H9 (cell line): ENCODE measurements at regions not wholly inside any gene's neighbourhood (a gene's known extent, or its start where the extent isn't known, plus 50 kb on each side); places are given as distances from the start of the nearest gene placed in this dataset.

ENCODE experiments used
- DNase-seq: peaks from one replicate; pipeline ENCODE4 v3.0.0-alpha.2; 2017
- H2AFZ ChIP-seq: one replicate; pipeline ENCODE4 v1.6.1; 2013; ENCODE audit warnings: mild to moderate bottlenecking, low read length, control low read depth, moderate library complexity
- H2AK5ac ChIP-seq: 2 replicates; pipeline ENCODE4 v1.6.1; 2013; ENCODE audit warnings: low read length, control low read depth, mixed read lengths; ENCODE audit not compliant: insufficient read length
- H2BK120ac ChIP-seq: one replicate; pipeline ENCODE4 v1.6.1; 2013; ENCODE audit warnings: low read depth, mild to moderate bottlenecking, low read length, control low read depth, inconsistent platforms; ENCODE audit not compliant: poor library complexity, severe bottlenecking
- H2BK12ac ChIP-seq: 2 replicates; pipeline ENCODE4 v1.6.1; 2013; ENCODE audit warnings: low read length, control low read depth, mixed read lengths, low read depth; ENCODE audit not compliant: insufficient read length
- H2BK15ac ChIP-seq: 2 replicates; pipeline ENCODE4 v1.6.1; 2013; ENCODE audit warnings: low read depth, low read length, control low read depth
- H2BK20ac ChIP-seq: one replicate; pipeline ENCODE4 v1.6.1; 2013; ENCODE audit warnings: low read depth, mild to moderate bottlenecking, low read length, control low read depth, inconsistent platforms; ENCODE audit not compliant: poor library complexity, severe bottlenecking
- H2BK5ac ChIP-seq: 2 replicates; pipeline ENCODE4 v1.6.1; 2013; ENCODE audit warnings: low read length, control low read depth, mixed read lengths; ENCODE audit not compliant: insufficient read length
- H3K14ac ChIP-seq: 2 replicates; pipeline ENCODE4 v1.6.1; 2013; ENCODE audit warnings: low read length, control low read depth; ENCODE audit not compliant: insufficient read depth
- H3K18ac ChIP-seq: 2 replicates; pipeline ENCODE4 v1.6.1; 2013; ENCODE audit warnings: low read depth, mild to moderate bottlenecking, mixed read lengths, low read length, control low read depth; ENCODE audit not compliant: insufficient read length
- H3K23ac ChIP-seq: 2 replicates; pipeline ENCODE4 v1.6.1; 2013; ENCODE audit warnings: low read length, control low read depth, mixed read lengths, low read depth; ENCODE audit not compliant: insufficient read length
- H3K23me2 ChIP-seq: 2 replicates; pipeline ENCODE4 v1.6.1; 2013; ENCODE audit warnings: low read depth, mild to moderate bottlenecking, mixed read lengths, low read length, control low read depth; ENCODE audit not compliant: insufficient read length, poor library complexity, severe bottlenecking
- H3K27ac ChIP-seq: 2 replicates; pipeline ENCODE4 v1.5.1; 2013; ENCODE audit warnings: low read length, control low read depth, mixed read lengths, low read depth; ENCODE audit not compliant: insufficient read length
- H3K27me3 ChIP-seq: 2 replicates; pipeline ENCODE4 v1.6.1; 2013; ENCODE audit warnings: low read length, control low read depth, inconsistent platforms; ENCODE audit not compliant: insufficient read depth
- H3K4ac ChIP-seq: 2 replicates; pipeline ENCODE4 v1.6.1; 2013; ENCODE audit warnings: low read depth, mild to moderate bottlenecking, control low read depth, inconsistent platforms, low read length, moderate library complexity
- H3K4me1 ChIP-seq: 2 replicates; pipeline ENCODE4 v1.6.1; 2013; ENCODE audit warnings: low read length, control low read depth, inconsistent platforms; ENCODE audit not compliant: insufficient read depth
- H3K4me2 ChIP-seq: 2 replicates; pipeline ENCODE4 v1.6.1; 2013; ENCODE audit warnings: low read length, control low read depth, mixed read lengths; ENCODE audit not compliant: insufficient read length, insufficient read depth
- H3K56ac ChIP-seq: 2 replicates; pipeline ENCODE4 v1.6.1; 2013; ENCODE audit warnings: low read depth, mild to moderate bottlenecking, mixed read lengths, low read length, control low read depth; ENCODE audit not compliant: insufficient read length
- H3K79me1 ChIP-seq: 2 replicates; pipeline ENCODE4 v1.6.1; 2013; ENCODE audit warnings: low read depth, mild to moderate bottlenecking, moderate library complexity, low read length, control low read depth, inconsistent platforms; ENCODE audit not compliant: insufficient read depth, poor library complexity, severe bottlenecking
- H3K79me2 ChIP-seq: 2 replicates; pipeline ENCODE4 v1.6.1; 2013; ENCODE audit warnings: low read length, control low read depth, inconsistent platforms; ENCODE audit not compliant: insufficient read depth
- H3K9ac ChIP-seq: 2 replicates; pipeline ENCODE4 v1.6.1; 2013; ENCODE audit warnings: low read length, control low read depth, mixed read lengths; ENCODE audit not compliant: insufficient read length; ENCODE audit errors: extremely low read depth
- H3K9me3 ChIP-seq: one replicate; pipeline ENCODE4 v1.6.1; 2013; ENCODE audit warnings: low read depth, low read length, inconsistent platforms; ENCODE audit not compliant: control insufficient read depth
- H3T11ph ChIP-seq: one replicate; pipeline ENCODE4 v1.6.1; 2013; ENCODE audit warnings: mild to moderate bottlenecking, low read length, control low read depth, inconsistent platforms
- H4K20me1 ChIP-seq: one replicate; pipeline ENCODE4 v1.6.1; 2013; ENCODE audit not compliant: control insufficient read depth, insufficient read length, insufficient read depth
- H4K5ac ChIP-seq: 2 replicates; pipeline ENCODE4 v1.6.1; 2013; ENCODE audit warnings: low read depth, mild to moderate bottlenecking, mixed read lengths, low read length, control low read depth; ENCODE audit not compliant: insufficient read length
- H4K8ac ChIP-seq: replicated peaks from 2 replicates; pipeline ENCODE4 v1.6.1; 2013; ENCODE audit warnings: low read length, control low read depth, mixed read lengths, low read depth; ENCODE audit not compliant: insufficient read length
- H4K91ac ChIP-seq: 2 replicates; pipeline ENCODE4 v1.6.1; 2013; ENCODE audit warnings: low read depth, mild to moderate bottlenecking, moderate library complexity, mixed read lengths, low read length, control low read depth; ENCODE audit not compliant: insufficient read length
- H3K27ac Mint-ChIP-seq, 3 experiments: 2 replicates in 2 of 3; 3 replicates in 1 of 3; pipeline ENCODE4 v1.8.0; 2020 to 2021; ENCODE audit warnings: mixed read lengths in 3 of 3, mild to moderate bottlenecking in 1 of 3, moderate library complexity in 1 of 3
- H3K27me3 Mint-ChIP-seq: 2 replicates; pipeline ENCODE4 v1.8.0; 2021; ENCODE audit warnings: low read depth, mild to moderate bottlenecking, moderate library complexity, mixed read lengths
- H3K36me3 Mint-ChIP-seq, 3 experiments: 2 replicates in 2 of 3; 3 replicates in 1 of 3; pipeline ENCODE4 v1.8.0; 2020 to 2021; ENCODE audit warnings: low read depth in 3 of 3, mixed read lengths in 3 of 3; ENCODE audit not compliant: insufficient read depth in 1 of 3
- H3K4me1 Mint-ChIP-seq, 2 experiments: 2 replicates each; pipeline ENCODE4 v1.8.0; 2020; ENCODE audit warnings: mixed read lengths in 2 of 2
- H3K4me3 Mint-ChIP-seq, 2 experiments: 2 replicates in 1 of 2; 3 replicates in 1 of 2; pipeline ENCODE4 v1.8.0; 2020 to 2021; ENCODE audit warnings: mild to moderate bottlenecking in 2 of 2, mixed read lengths in 2 of 2, moderate library complexity in 1 of 2
- H3K9me3 Mint-ChIP-seq, 2 experiments: 2 replicates in 1 of 2; 3 replicates in 1 of 2; pipeline ENCODE4 v1.8.0; 2020; ENCODE audit warnings: mild to moderate bottlenecking in 2 of 2, mixed read lengths in 2 of 2, moderate library complexity in 1 of 2
- CTCF ChIP-seq: fragments of 200-600 bp; sonication (generic); conservative IDR thresholded peaks from 3 replicates; pipeline ENCODE4 v1.8.0; 2021; ENCODE audit warnings: antibody characterized with exemption, mild to moderate bottlenecking
- WGBS: extraction: QIAGEN DNeasy Blood & Tissue Kit; methylation state at CpG from one replicate; pipeline ENCODE4 v1.1.7; 2013; ENCODE audit warnings: missing lambda C conversion rate, low lambda C conversion rate, mixed read lengths; ENCODE audit not compliant: insufficient read length; ENCODE audit errors: extremely low coverage; 5-methylcytosine and 5-hydroxymethylcytosine counted together

- H2BK12ac ChIP-seq: no peak overlapping the region
- no peak overlapping the region for H3K23ac ChIP-seq
- Mint-ChIP-seq H3K27ac (no peak overlapping the region), H3K9me3 (no peaks in the 10 kb centered on the region), H3K4me1 (peaks cover 0 to 9% of the 10 kb centered on the region in 2 experiments; a peak in 2 of 4 replicates), H3K4me3 (no peak overlapping the region), H3K27me3 (peaks cover 42% of the 10 kb centered on the region), H3K36me3 (no peaks in the 10 kb centered on the region)
- no peak overlapping the region for H3K18ac ChIP-seq
- no peak overlapping the region for H4K5ac ChIP-seq
- H3K79me1 ChIP-seq: no peaks in the 10 kb centered on the region
- no peak overlapping the region for H3K56ac ChIP-seq
- no peak overlapping the region for H3K27ac ChIP-seq
- TF ChIP-seq CTCF: no peak
- H4K20me1 ChIP-seq: no peaks in the 10 kb centered on the region
- DNase-seq: no peak
- no peaks in the 10 kb centered on the region; the same call in 1 of the 2 replicates for H3K27me3 ChIP-seq
- H2BK15ac ChIP-seq: no peak overlapping the region
- no peak overlapping the region for H3T11ph ChIP-seq
- WGBS: no CpG with 5 or more reads among the region's 2 CpGs
- no peak overlapping the region for H2BK20ac ChIP-seq
- no peak overlapping the region for H3K14ac ChIP-seq
- H3K9ac ChIP-seq: no peak overlapping the region
- no peaks in the 10 kb centered on the region for H3K4me1 ChIP-seq
- no peak overlapping the region for H4K8ac ChIP-seq
- no peak overlapping the region for H3K4me2 ChIP-seq
- no peak overlapping the region for H2BK5ac ChIP-seq
- no peaks in the 10 kb centered on the region for H3K23me2 ChIP-seq
- no peak overlapping the region for H2BK120ac ChIP-seq
- H3K9me3 ChIP-seq: no peaks in the 10 kb centered on the region
- no peak overlapping the region for H2AFZ ChIP-seq
- no peak overlapping the region for H3K4ac ChIP-seq
- no peak overlapping the region for H2AK5ac ChIP-seq
- no peaks in the 10 kb centered on the region for H3K79me2 ChIP-seq
- H4K91ac ChIP-seq: no peak overlapping the region
These were observed 394.2 kb upstream of the TNP1 start for GRCh38 chr2:217254111-217254510.
